BLaER1 treated with 17β-estradiol and CSF1 and Interleukin-3, amounts not matched to agents 10 nM and 100 nM (cell line): ENCODE measurements at regions not wholly inside any gene's neighbourhood (a gene's known extent, or its start where the extent isn't known, plus 50 kb on each side); places are given as distances from the start of the nearest gene placed in this dataset.
A peak's percentile ranks its signal among the peaks of the same experiment; 100 is the strongest.

Source experiments
- H3K27ac ChIP-seq, 11 experiments: shearing (Covaris generic); formaldehyde crosslinking; 2 replicates each; pipeline ENCODE4 v1.8.1; 2022
- H3K27me3 ChIP-seq, 11 experiments: shearing (Covaris generic); formaldehyde crosslinking; 2 replicates each; pipeline ENCODE4 v1.8.1; 2022
- H3K36me3 ChIP-seq, 11 experiments: shearing (Covaris generic); formaldehyde crosslinking; 2 replicates each; pipeline ENCODE4 v1.8.1; 2022
- H3K4me1 ChIP-seq, 10 experiments: shearing (Covaris generic); formaldehyde crosslinking; 2 replicates each; pipeline ENCODE4 v1.8.1; 2022
- H3K4me2 ChIP-seq, 11 experiments: shearing (Covaris generic); formaldehyde crosslinking; 2 replicates each; pipeline ENCODE4 v1.8.1; 2022
- H3K4me3 ChIP-seq, 10 experiments: shearing (Covaris generic); formaldehyde crosslinking; 2 replicates each; pipeline ENCODE4 v1.8.1; 2022
- H3K9ac ChIP-seq, 11 experiments: shearing (Covaris generic); formaldehyde crosslinking; 2 replicates each; pipeline ENCODE4 v1.8.1; 2022
- H3K9me3 ChIP-seq, 11 experiments: shearing (Covaris generic); formaldehyde crosslinking; replicated peaks in 1 of 11; 2 replicates each; pipeline ENCODE4 v1.8.1; 2022
- H4K20me1 ChIP-seq, 11 experiments: shearing (Covaris generic); formaldehyde crosslinking; 2 replicates each; pipeline ENCODE4 v1.8.1; 2022
- Cebpa-rat ChIP-seq, 11 experiments: shearing (Covaris generic); IDR thresholded peaks; 2 replicates each; pipeline ENCODE4 v1.8.1; 2022

- peaks cover 96 to 99% (median 97%) of the 10 kb centered on the region in 10 experiments for H3K4me1 ChIP-seq
- no peak for TF ChIP-seq Cebpa-rat (IDR thresholded peaks at IDR 0.05)
- no peaks in the 10 kb centered on the region for H3K27me3 ChIP-seq
- H3K27ac ChIP-seq, result peak overlapping the region; percentile 80 to 99 (median 88)
- H3K4me3 ChIP-seq, result peak overlapping the region; percentile 19 to 57 (median 42); a peak in 19 of 20 replicates
- H3K9ac ChIP-seq, result peak overlapping the region; percentile 70 to 86 (median 78)
- no peaks in the 10 kb centered on the region for H3K9me3 ChIP-seq
- H4K20me1 ChIP-seq, result peaks cover 25 to 86% (median 52%) of the 10 kb centered on the region in 11 experiments; a peak in 21 of 22 replicates
- peak overlapping the region; percentile 85 to 100 (median 99) for H3K4me2 ChIP-seq
- H3K36me3 ChIP-seq, result peaks cover 13 to 72% (median 46%) of the 10 kb centered on the region in 11 experiments; a peak in 21 of 22 replicates
These were observed 325.4 kb downstream of the SEC14L1 start for GRCh38 chr17:77466140-77466539.

- Histone ChIP-seq H3K4me1 (peaks cover 96 to 99% (median 97%) of the 10 kb centered on the region in 10 experiments), H3K4me3 (peak overlapping the region; percentile 19 to 57 (median 42); a peak in 15 of 20 replicates), H3K36me3 (peaks cover 13 to 78% (median 52%) of the 10 kb centered on the region in 11 experiments; a peak in 21 of 22 replicates), H3K9ac (peak overlapping the region; percentile 70 to 86 (median 78)), H3K4me2 (peak overlapping the region; percentile 85 to 100 (median 99)), H3K27me3 (no peaks in the 10 kb centered on the region), H4K20me1 (peaks cover 31 to 90% (median 57%) of the 10 kb centered on the region in 11 experiments; a peak in 21 of 22 replicates), H3K9me3 (no peaks in the 10 kb centered on the region), H3K27ac (peak overlapping the region; percentile 80 to 99 (median 88))
- TF ChIP-seq Cebpa-rat (IDR thresholded peaks at IDR 0.05), result no peak
These were observed 325.9 kb downstream of the SEC14L1 start for GRCh38 chr17:77466596-77467223.

- Histone ChIP-seq H4K20me1 (peaks cover 39 to 94% (median 66%) of the 10 kb centered on the region in 11 experiments; a peak in 21 of 22 replicates), H3K4me1 (peaks cover 96 to 99% (median 97%) of the 10 kb centered on the region in 10 experiments), H3K4me3 (no peak overlapping the region), H3K27me3 (no peaks in the 10 kb centered on the region), H3K9ac (peak overlapping the region; percentile 70 to 86 (median 78); a peak in 16 of 22 replicates), H3K27ac (peak overlapping the region in 10 of 11 experiments; percentile 80 to 99 (median 88); a peak in 19 of 22 replicates), H3K36me3 (peaks cover 13 to 83% (median 52%) of the 10 kb centered on the region in 11 experiments; a peak in 21 of 22 replicates), H3K9me3 (no peaks in the 10 kb centered on the region), H3K4me2 (peak overlapping the region; percentile 85 to 100 (median 99))
- no peak for TF ChIP-seq Cebpa-rat (IDR thresholded peaks at IDR 0.05)
These were observed 326.8 kb downstream of the SEC14L1 start for GRCh38 chr17:77467521-77467920.

- H3K36me3 ChIP-seq, result peaks cover 13 to 82% (median 54%) of the 10 kb centered on the region in 11 experiments
- no peaks in the 10 kb centered on the region for H3K9me3 ChIP-seq
- H3K4me1 ChIP-seq, result peaks cover 96 to 99% (median 97%) of the 10 kb centered on the region in 10 experiments
- H3K4me3 ChIP-seq, result no peak overlapping the region
- no peaks in the 10 kb centered on the region for H3K27me3 ChIP-seq
- H3K27ac ChIP-seq, result peak overlapping the region in 7 of 11 experiments; percentile 10 to 99 (median 87); a peak in 8 of 22 replicates
- H3K9ac ChIP-seq, result peak overlapping the region in 2 of 11 experiments; percentile 13 to 31; a peak in 4 of 22 replicates
- peak overlapping the region; percentile 84 to 100 (median 99) for H3K4me2 ChIP-seq
- no peak for TF ChIP-seq Cebpa-rat (IDR thresholded peaks at IDR 0.05)
- peaks cover 53 to 94% (median 79%) of the 10 kb centered on the region in 11 experiments; a peak in 21 of 22 replicates for H4K20me1 ChIP-seq
These were observed 328.1 kb downstream of the SEC14L1 start for GRCh38 chr17:77468897-77469296.

- H4K20me1 ChIP-seq, result peaks cover 67 to 97% (median 88%) of the 10 kb centered on the region in 11 experiments
- H3K36me3 ChIP-seq, result peaks cover 13 to 91% (median 54%) of the 10 kb centered on the region in 11 experiments
These were observed 329.6 kb downstream of the SEC14L1 start for GRCh38 chr17:77470330-77470786.

GRCh38 chr17:77470800-77471733 is 330.3 kb downstream of the SEC14L1 start:
- H3K27me3 ChIP-seq, result no peaks in the 10 kb centered on the region
- peaks cover 74 to 100% (median 92%) of the 10 kb centered on the region in 11 experiments for H4K20me1 ChIP-seq
- peak overlapping the region in 9 of 10 experiments; percentile 0 to 51 (median 22); a peak in 11 of 20 replicates for H3K4me3 ChIP-seq
- H3K27ac ChIP-seq, result peak overlapping the region; percentile 8 to 89 (median 59); a peak in 19 of 22 replicates
- H3K9me3 ChIP-seq, result no peaks in the 10 kb centered on the region
- H3K9ac ChIP-seq, result peak overlapping the region; percentile 22 to 80 (median 55); a peak in 20 of 22 replicates
- peaks cover 99 to 100% (median 100%) of the 10 kb centered on the region in 10 experiments for H3K4me1 ChIP-seq
- peak in 2 of 11 experiments; percentile 61 to 76; a peak in 4 of 22 replicates for TF ChIP-seq Cebpa-rat (IDR thresholded peaks at IDR 0.05)
- peak overlapping the region; percentile 84 to 100 (median 99) for H3K4me2 ChIP-seq
- peaks cover 13 to 96% (median 61%) of the 10 kb centered on the region in 11 experiments for H3K36me3 ChIP-seq

More at GRCh38 chr17:77470330-77470786, 329.6 kb downstream of the SEC14L1 start:
- TF ChIP-seq Cebpa-rat (IDR thresholded peaks at IDR 0.05), result no peak
- H3K4me3 ChIP-seq, result peak overlapping the region in 4 of 10 experiments; percentile 22 to 46 (median 32); a peak in 7 of 20 replicates
- H3K27ac ChIP-seq, result peak overlapping the region in 6 of 11 experiments; percentile 59 to 89 (median 84); a peak in 9 of 22 replicates
- H3K27me3 ChIP-seq, result no peaks in the 10 kb centered on the region
- H3K4me1 ChIP-seq, result peaks cover 96 to 99% (median 97%) of the 10 kb centered on the region in 10 experiments
- H3K9ac ChIP-seq, result peak overlapping the region in 10 of 11 experiments; percentile 22 to 80 (median 58); a peak in 13 of 22 replicates
- no peaks in the 10 kb centered on the region for H3K9me3 ChIP-seq
- peak overlapping the region; percentile 84 to 100 (median 99) for H3K4me2 ChIP-seq

- H3K9ac ChIP-seq, result peak overlapping the region; percentile 22 to 80 (median 55); a peak in 21 of 22 replicates
- peaks cover 99 to 100% (median 100%) of the 10 kb centered on the region in 10 experiments for H3K4me1 ChIP-seq
- peak overlapping the region; percentile 84 to 100 (median 99) for H3K4me2 ChIP-seq
- no peaks in the 10 kb centered on the region for H3K9me3 ChIP-seq
- H4K20me1 ChIP-seq, result peaks cover 84 to 100% (median 92%) of the 10 kb centered on the region in 11 experiments
- H3K27me3 ChIP-seq, result no peaks in the 10 kb centered on the region
- no peak for TF ChIP-seq Cebpa-rat (IDR thresholded peaks at IDR 0.05)
- peak overlapping the region in 9 of 10 experiments; percentile 0 to 51 (median 27); a peak in 14 of 20 replicates for H3K4me3 ChIP-seq
- peaks cover 13 to 95% (median 59%) of the 10 kb centered on the region in 11 experiments for H3K36me3 ChIP-seq
- H3K27ac ChIP-seq, result peak overlapping the region in 10 of 11 experiments; percentile 16 to 89 (median 64); a peak in 19 of 22 replicates
These were observed 331.3 kb downstream of the SEC14L1 start for GRCh38 chr17:77471984-77472461.
